Omental fat pad (tissue), 3 donors: ENCODE measurements at regions not wholly inside any gene's neighbourhood (a gene's known extent, or its start where the extent isn't known, plus 50 kb on each side); places are given as distances from the start of the nearest gene placed in this dataset.

ENCODE experiments used
- ATAC-seq: fragments of 150-250 bp; one replicate; pipeline ENCODE4 v1.9.1; 2016; ENCODE audit warnings: mild to moderate bottlenecking, moderate library complexity; ENCODE audit not compliant: low FRiP score
- DNase-seq: peaks from one replicate; pipeline ENCODE4 v3.0.0-alpha.2; 2019; ENCODE audit warnings: low spot score
- CTCF ChIP-seq, 3 donors: fragments of 450-650 bp; IDR thresholded peaks; one replicate each; pipeline ENCODE4 v1.5.1; 2016 to 2017; ENCODE audit warnings: antibody characterized with exemption in 3 of 3, mild to moderate bottlenecking in 3 of 3, moderate library complexity in 2 of 3

GRCh38 chr11:80297858-80298632, 857.2 kb upstream of the TENM4 start:
- ATAC-seq: no peak
- TF ChIP-seq CTCF (IDR thresholded peaks at IDR 0.05): no peak

GRCh38 chr11:80293293-80293692, 852.5 kb upstream of the TENM4 start:
- no peak for DNase-seq
- TF ChIP-seq CTCF (IDR thresholded peaks at IDR 0.05): no peak
- ATAC-seq: no peak

More at GRCh38 chr11:80297858-80298632, 857.2 kb upstream of the TENM4 start:
- DNase-seq: no peak

GRCh38 chr11:80284946-80285785, 844.3 kb upstream of the TENM4 start:
- ATAC-seq: no peak
- TF ChIP-seq CTCF (IDR thresholded peaks at IDR 0.05): no peak
- DNase-seq: no peak

- ATAC-seq (no peak), DNase-seq (no peak)
- TF ChIP-seq CTCF (IDR thresholded peaks at IDR 0.05): no peak
Observed at GRCh38 chr11:80282643-80283042, 841.8 kb upstream of the TENM4 start.

- no peak for TF ChIP-seq CTCF (IDR thresholded peaks at IDR 0.05)
- no peak for ATAC-seq
- no peak for DNase-seq
Observed at GRCh38 chr11:80281194-80281593, 840.4 kb upstream of the TENM4 start.

GRCh38 chr11:80280737-80281136, 839.9 kb upstream of the TENM4 start:
- DNase-seq: no peak
- no peak for TF ChIP-seq CTCF (IDR thresholded peaks at IDR 0.05)
- no peak for ATAC-seq
